NCI-H146 (cell line): ENCODE measurements at regions not wholly inside any gene's neighbourhood (a gene's known extent, or its start where the extent isn't known, plus 50 kb on each side); places are given as distances from the start of the nearest gene placed in this dataset.

Source experiments
- DNase-seq: peaks from one replicate; lab custom pipeline; 2025; lab: John Stamatoyannopoulos, UW

GRCh38 chr5:88544136-88544645 is 275.5 kb upstream of the TMEM161B start:
- DNase-seq = no peak

GRCh38 chr5:88542786-88543185 is 274.1 kb upstream of the TMEM161B start:
- DNase-seq = no peak

- DNase-seq = no peak
Observed at GRCh38 chr5:88540471-88541115, 271.9 kb upstream of the TMEM161B start.

GRCh38 chr5:88539693-88540365 is 271.2 kb upstream of the TMEM161B start:
- no peak for DNase-seq

GRCh38 chr5:88539026-88539425 is 270.4 kb upstream of the TMEM161B start:
- no peak for DNase-seq

GRCh38 chr5:88536146-88536545 is 267.5 kb upstream of the TMEM161B start:
- no peak for DNase-seq

- no peak for DNase-seq
Observed at GRCh38 chr5:88524941-88525340, 256.3 kb upstream of the TMEM161B start.

GRCh38 chr5:88519066-88519465 is 250.4 kb upstream of the TMEM161B start:
- DNase-seq = no peak

GRCh38 chr5:88518131-88519016 is 249.7 kb upstream of the TMEM161B start:
- DNase-seq = no peak

GRCh38 chr5:88515881-88516819 is 247.5 kb upstream of the TMEM161B start:
- no peak for DNase-seq

GRCh38 chr5:88515068-88515467 is 246.4 kb upstream of the TMEM161B start:
- DNase-seq = no peak

- no peak for DNase-seq
Observed at GRCh38 chr5:88509403-88509802, 240.8 kb upstream of the TMEM161B start.

- no peak for DNase-seq
Observed at GRCh38 chr5:88507261-88507660, 238.6 kb upstream of the TMEM161B start.

GRCh38 chr5:88503406-88503805 is 234.8 kb upstream of the TMEM161B start:
- DNase-seq = no peak

- DNase-seq = no peak
Observed at GRCh38 chr5:88503041-88503345, 234.3 kb upstream of the TMEM161B start.

- no peak for DNase-seq
Observed at GRCh38 chr5:88502179-88503040, 233.8 kb upstream of the TMEM161B start.

- DNase-seq = no peak
Observed at GRCh38 chr5:88495810-88496209, 227.2 kb upstream of the TMEM161B start.

GRCh38 chr5:88490874-88491273 is 222.2 kb upstream of the TMEM161B start:
- DNase-seq = no peak

GRCh38 chr5:88489364-88489763 is 220.7 kb upstream of the TMEM161B start:
- DNase-seq = no peak

- DNase-seq = no peak
Observed at GRCh38 chr5:88488561-88488960, 219.9 kb upstream of the TMEM161B start.

- DNase-seq = no peak
Observed at GRCh38 chr5:88488130-88488529, 219.5 kb upstream of the TMEM161B start.
